ENCODE measurements at regions not wholly inside any gene's neighbourhood (a gene's known extent, or its start where the extent isn't known, plus 50 kb on each side); places are given as distances from the start of the nearest gene placed in this dataset.
A peak's percentile ranks its signal among the peaks of the same experiment; 100 is the strongest.

- CTCF ChIA-PET = no interaction called here
- Mint-ChIP-seq H3K27ac (no peak overlapping the region), H3K36me3 (ENCODE audit: low read depth) (no peaks in the 10 kb centered on the region), H3K4me1 (ENCODE audit: low read depth) (no peaks in the 10 kb centered on the region), H3K27me3 (ENCODE audit: low read depth) (peaks cover 18% of the 10 kb centered on the region), H3K4me3 (no peak overlapping the region), H3K9me3 (no peaks in the 10 kb centered on the region)
- intact Hi-C loops (cut with micrococcal nuclease) = no loop called here
- no peak for DNase-seq
Measured at GRCh38 chr22:47705350-47705749, 942.9 kb downstream of the TBC1D22A start.

GRCh38 chr22:47698906-47699305 is 936.5 kb downstream of the TBC1D22A start:
- H3K27ac Mint-ChIP-seq = no peak overlapping the region
- H3K4me3 Mint-ChIP-seq = no peak overlapping the region
- intact Hi-C loops (cut with micrococcal nuclease) = no loop called here
- no peak for DNase-seq
- no peaks in the 10 kb centered on the region for H3K9me3 Mint-ChIP-seq
- no peaks in the 10 kb centered on the region for H3K4me1 Mint-ChIP-seq (ENCODE audit: low read depth)
- no peaks in the 10 kb centered on the region for H3K27me3 Mint-ChIP-seq (ENCODE audit: low read depth)
- no peaks in the 10 kb centered on the region for H3K36me3 Mint-ChIP-seq (ENCODE audit: low read depth)
- CTCF ChIA-PET = no interaction called here

- Mint-ChIP-seq H3K27ac (no peak overlapping the region), H3K4me1 (ENCODE audit: low read depth) (no peaks in the 10 kb centered on the region), H3K9me3 (no peaks in the 10 kb centered on the region), H3K4me3 (no peak overlapping the region), H3K36me3 (ENCODE audit: low read depth) (no peaks in the 10 kb centered on the region), H3K27me3 (ENCODE audit: low read depth) (no peaks in the 10 kb centered on the region)
- CTCF ChIA-PET = no interaction called here
- intact Hi-C loops (cut with micrococcal nuclease) = no loop called here
- DNase-seq = no peak
Measured at GRCh38 chr22:47697861-47698260, 935.4 kb downstream of the TBC1D22A start.

GRCh38 chr22:47696776-47697175 is 934.3 kb downstream of the TBC1D22A start:
- intact Hi-C loops (cut with micrococcal nuclease) = no loop called here
- H3K4me1 Mint-ChIP-seq (ENCODE audit: low read depth) = no peaks in the 10 kb centered on the region
- no peaks in the 10 kb centered on the region for H3K27me3 Mint-ChIP-seq (ENCODE audit: low read depth)
- H3K9me3 Mint-ChIP-seq = no peaks in the 10 kb centered on the region
- no peak overlapping the region for H3K4me3 Mint-ChIP-seq
- H3K36me3 Mint-ChIP-seq (ENCODE audit: low read depth) = no peaks in the 10 kb centered on the region
- CTCF ChIA-PET = no interaction called here
- no peak for DNase-seq
- no peak overlapping the region for H3K27ac Mint-ChIP-seq

- intact Hi-C loops (cut with micrococcal nuclease) = no loop called here
- Mint-ChIP-seq H3K27ac (no peak overlapping the region), H3K4me1 (ENCODE audit: low read depth) (no peaks in the 10 kb centered on the region), H3K27me3 (ENCODE audit: low read depth) (no peaks in the 10 kb centered on the region), H3K36me3 (ENCODE audit: low read depth) (no peaks in the 10 kb centered on the region), H3K4me3 (no peak overlapping the region), H3K9me3 (no peaks in the 10 kb centered on the region)
- CTCF ChIA-PET = no interaction called here
- DNase-seq = peak; percentile 10
Measured at GRCh38 chr22:47695176-47695575, 932.7 kb downstream of the TBC1D22A start.

GRCh38 chr22:47694536-47695130 is 932.2 kb downstream of the TBC1D22A start:
- H3K27ac Mint-ChIP-seq = no peak overlapping the region
- intact Hi-C loops (cut with micrococcal nuclease) = no loop called here
- no peaks in the 10 kb centered on the region for H3K36me3 Mint-ChIP-seq (ENCODE audit: low read depth)
- H3K4me1 Mint-ChIP-seq (ENCODE audit: low read depth) = no peaks in the 10 kb centered on the region
- no peak overlapping the region for H3K4me3 Mint-ChIP-seq
- H3K9me3 Mint-ChIP-seq = no peaks in the 10 kb centered on the region
- no peak for DNase-seq
- no peaks in the 10 kb centered on the region for H3K27me3 Mint-ChIP-seq (ENCODE audit: low read depth)
- CTCF ChIA-PET = no interaction called here

- Mint-ChIP-seq H3K27me3 (ENCODE audit: low read depth) (no peaks in the 10 kb centered on the region), H3K4me3 (no peak overlapping the region), H3K4me1 (ENCODE audit: low read depth) (no peaks in the 10 kb centered on the region), H3K36me3 (ENCODE audit: low read depth) (no peaks in the 10 kb centered on the region), H3K27ac (no peak overlapping the region), H3K9me3 (no peaks in the 10 kb centered on the region)
- DNase-seq = no peak
- CTCF ChIA-PET = no interaction called here
- intact Hi-C loops (cut with micrococcal nuclease) = no loop called here
Measured at GRCh38 chr22:47693606-47694005, 931.2 kb downstream of the TBC1D22A start.

- Mint-ChIP-seq H3K4me1 (ENCODE audit: low read depth) (no peaks in the 10 kb centered on the region), H3K4me3 (no peak overlapping the region), H3K27me3 (ENCODE audit: low read depth) (no peaks in the 10 kb centered on the region), H3K27ac (no peak overlapping the region), H3K36me3 (ENCODE audit: low read depth) (no peaks in the 10 kb centered on the region), H3K9me3 (no peaks in the 10 kb centered on the region)
- DNase-seq = no peak
- CTCF ChIA-PET = no interaction called here
- intact Hi-C loops (cut with micrococcal nuclease) = no loop called here
Measured at GRCh38 chr22:47692811-47693210, 930.4 kb downstream of the TBC1D22A start.

GRCh38 chr22:47691152-47691895 is 928.9 kb downstream of the TBC1D22A start:
- intact Hi-C loops (cut with micrococcal nuclease) = no loop called here
- DNase-seq = no peak
- CTCF ChIA-PET = no interaction called here
- Mint-ChIP-seq H3K36me3 (ENCODE audit: low read depth) (no peaks in the 10 kb centered on the region), H3K27ac (no peak overlapping the region), H3K9me3 (no peaks in the 10 kb centered on the region), H3K4me3 (no peak overlapping the region), H3K4me1 (ENCODE audit: low read depth) (no peaks in the 10 kb centered on the region), H3K27me3 (ENCODE audit: low read depth) (no peaks in the 10 kb centered on the region)

- CTCF ChIA-PET = no interaction called here
- no peaks in the 10 kb centered on the region for H3K36me3 Mint-ChIP-seq (ENCODE audit: low read depth)
- no peak overlapping the region for H3K27ac Mint-ChIP-seq
- H3K27me3 Mint-ChIP-seq (ENCODE audit: low read depth) = no peaks in the 10 kb centered on the region
- DNase-seq = no peak
- intact Hi-C loops (cut with micrococcal nuclease) = no loop called here
- H3K9me3 Mint-ChIP-seq = no peaks in the 10 kb centered on the region
- H3K4me1 Mint-ChIP-seq (ENCODE audit: low read depth) = no peaks in the 10 kb centered on the region
- H3K4me3 Mint-ChIP-seq = no peak overlapping the region
Measured at GRCh38 chr22:47690586-47690985, 928.1 kb downstream of the TBC1D22A start.

GRCh38 chr22:47690166-47690565 is 927.7 kb downstream of the TBC1D22A start:
- intact Hi-C loops (cut with micrococcal nuclease) = no loop called here
- no peaks in the 10 kb centered on the region for H3K9me3 Mint-ChIP-seq
- CTCF ChIA-PET = no interaction called here
- H3K4me1 Mint-ChIP-seq (ENCODE audit: low read depth) = no peaks in the 10 kb centered on the region
- H3K36me3 Mint-ChIP-seq (ENCODE audit: low read depth) = no peaks in the 10 kb centered on the region
- H3K27me3 Mint-ChIP-seq (ENCODE audit: low read depth) = no peaks in the 10 kb centered on the region
- no peak overlapping the region for H3K27ac Mint-ChIP-seq
- DNase-seq = no peak
- no peak overlapping the region for H3K4me3 Mint-ChIP-seq

GRCh38 chr22:47687776-47688175 is 925.3 kb downstream of the TBC1D22A start:
- no peak overlapping the region for H3K4me3 Mint-ChIP-seq
- DNase-seq = no peak
- H3K27me3 Mint-ChIP-seq (ENCODE audit: low read depth) = no peaks in the 10 kb centered on the region
- no peaks in the 10 kb centered on the region for H3K4me1 Mint-ChIP-seq (ENCODE audit: low read depth)
- H3K9me3 Mint-ChIP-seq = peaks cover 10% of the 10 kb centered on the region
- intact Hi-C loops (cut with micrococcal nuclease) = no loop called here
- H3K36me3 Mint-ChIP-seq (ENCODE audit: low read depth) = no peaks in the 10 kb centered on the region
- CTCF ChIA-PET = no interaction called here
- no peak overlapping the region for H3K27ac Mint-ChIP-seq

GRCh38 chr22:47687346-47687655 is 924.9 kb downstream of the TBC1D22A start:
- H3K27me3 Mint-ChIP-seq (ENCODE audit: low read depth) = no peaks in the 10 kb centered on the region
- CTCF ChIA-PET = no interaction called here
- intact Hi-C loops (cut with micrococcal nuclease) = no loop called here
- H3K27ac Mint-ChIP-seq = no peak overlapping the region
- no peak for DNase-seq
- H3K9me3 Mint-ChIP-seq = peaks cover 10% of the 10 kb centered on the region
- H3K36me3 Mint-ChIP-seq (ENCODE audit: low read depth) = no peaks in the 10 kb centered on the region
- H3K4me3 Mint-ChIP-seq = no peak overlapping the region
- no peaks in the 10 kb centered on the region for H3K4me1 Mint-ChIP-seq (ENCODE audit: low read depth)

Data from activated naive CD4-positive, alpha-beta T cell treated with anti-CD3 and anti-CD28 coated beads for 36 hours (primary cell).